ENCODE measurements at regions not wholly inside any gene's neighbourhood (a gene's known extent, or its start where the extent isn't known, plus 50 kb on each side); places are given as distances from the start of the nearest gene placed in this dataset.

GRCh38 chr9:91004484-91004883 lies 202.9 kb downstream of the SYK start:
- TF ChIP-seq CTCF (IDR thresholded peaks at IDR 0.05) (no peak), TCF7L2 (IDR thresholded peaks at IDR 0.05; ENCODE audit: low read depth, low read length) (no peak), POLR2AphosphoS5 (IDR thresholded peaks at IDR 0.05; ENCODE audit: low read depth, low read length) (no peak)
